ENCODE measurements at regions not wholly inside any gene's neighbourhood (a gene's known extent, or its start where the extent isn't known, plus 50 kb on each side); places are given as distances from the start of the nearest gene placed in this dataset.

- TF ChIP-seq CTCF (conservative IDR thresholded peaks at IDR 0.05) (no peak), ZFX (IDR thresholded peaks at IDR 0.05) (no peak)
These were observed 447.9 kb upstream of the TECRL start for GRCh38 chr4:64857198-64857597.
